HCT116 (cell line): ENCODE measurements at regions not wholly inside any gene's neighbourhood (a gene's known extent, or its start where the extent isn't known, plus 50 kb on each side); places are given as distances from the start of the nearest gene placed in this dataset.

Source experiments
- ATAC-seq: fragments of 200-7000 bp; cut with Tn5 transposase; 2 replicates; pipeline ENCODE4 v1.9.1; 2020; ENCODE audit warnings: mild to moderate bottlenecking, moderate library complexity
- BruUV-seq: library from RNA; stranded (reverse); fragments of 400-500 nt; replicated peaks from 2 replicates; lab custom pipeline; 2021; lab: Mats Ljungman, UMichigan
- CTCF ChIA-PET: fragments of 300-600 bp; sonication (Branson Sonifier 250); formaldehyde crosslinking; loops from one replicate; lab custom pipeline; 2021; ENCODE audit warnings: antibody characterized with exemption; lab: Charles Lee
- POLR2A ChIA-PET: fragments of 300-600, 350-600 bp; sonication (Branson Sonifier 250); formaldehyde crosslinking; loops from one replicate; lab custom pipeline; 2021; ENCODE audit warnings: antibody characterized with exemption; lab: Charles Lee
- RAD21 ChIA-PET, 2 experiments: fragments of 300-600 bp; sonication (Branson Sonifier 250); formaldehyde crosslinking; loops; one replicate each; lab custom pipeline; 2023; ENCODE audit warnings: low total read pairs in 2 of 2; ENCODE audit not compliant: uncharacterized antibody in 2 of 2, unreplicated experiment in 2 of 2, low non-redundant PET in 1 of 2; lab: Charles Lee
- DNase-seq: peaks from one replicate; pipeline ENCODE4 v3.0.0-alpha.2; 2010; ENCODE audit warnings: low read depth, low spot score
- H2AFZ ChIP-seq: fragments of 200-600 bp; shearing (Covaris generic), sonication (generic); 2 replicates; pipeline ENCODE4 v1.6.1; 2017; ENCODE audit warnings: low read depth, mixed run types, mixed read lengths, antibody characterized with exemption, low read length; ENCODE audit not compliant: poor library complexity, severe bottlenecking
- H3K27ac ChIP-seq: 2 replicates; pipeline ENCODE4 v1.5.1; 2012; ENCODE audit warnings: low read depth, low read length
- H3K27me3 ChIP-seq: fragments of 200-600 bp; sonication (generic); 2 replicates; pipeline ENCODE4 v1.6.1; 2016; ENCODE audit warnings: mixed run types, low read length, mixed read lengths; ENCODE audit not compliant: insufficient read depth
- H3K36me3 ChIP-seq, 2 experiments: fragments of 200-500 bp in 1 of 2; fragments of 200-600 bp in 1 of 2; sonication (Bioruptor generic) in 1 of 2; sonication (generic) in 1 of 2; 2 replicates each; pipeline versions ENCODE4 v1.5.1 to v1.6.1; 2014 to 2016; ENCODE audit warnings: low read length in 2 of 2, inconsistent platforms in 1 of 2, mixed read lengths in 1 of 2, mixed run types in 1 of 2; ENCODE audit not compliant: insufficient read depth in 2 of 2, control insufficient read depth in 1 of 2
- H3K4me1 ChIP-seq, 2 experiments: fragments of 200-600 bp in 1 of 2; sonication (generic) in 1 of 2; 2 replicates each; pipeline versions ENCODE4 v1.5.1 to v1.6.1; 2012 to 2017; ENCODE audit warnings: low read length in 2 of 2, inconsistent platforms in 1 of 2, mild to moderate bottlenecking in 1 of 2, mixed read lengths in 1 of 2, mixed run types in 1 of 2, moderate library complexity in 1 of 2; ENCODE audit not compliant: insufficient read depth in 2 of 2, control insufficient read depth in 1 of 2
- H3K4me2 ChIP-seq: fragments of 200-600 bp; sonication (generic); 2 replicates; pipeline ENCODE4 v1.6.1; 2017; ENCODE audit warnings: mixed run types, low read length, mixed read lengths
- H3K4me3 ChIP-seq, 2 experiments: fragments of 200-600 bp in 1 of 2; sonication (generic) in 1 of 2; replicated peaks in 1 of 2; 2 replicates each; pipeline ENCODE4 v1.5.1; 2011 to 2016; ENCODE audit warnings: low read length in 2 of 2, control low read depth in 1 of 2, low read depth in 1 of 2, mild to moderate bottlenecking in 1 of 2, mixed read lengths in 1 of 2, mixed run types in 1 of 2
- H3K79me2 ChIP-seq: fragments of 200-600 bp; sonication (generic); 2 replicates; pipeline ENCODE4 v1.6.1; 2017; ENCODE audit warnings: mild to moderate bottlenecking, mixed run types, low read length, moderate library complexity, mixed read lengths; ENCODE audit not compliant: insufficient read depth
- H3K9ac ChIP-seq: fragments of 200-600 bp; sonication (generic); 2 replicates; pipeline ENCODE4 v1.6.1; 2016; ENCODE audit warnings: low read length, mixed read lengths
- H3K9me2 ChIP-seq: fragments of 200-600 bp; sonication (generic), shearing (Covaris generic); 2 replicates; pipeline ENCODE4 v1.6.1; 2017; ENCODE audit warnings: mixed run types, mild to moderate bottlenecking, moderate library complexity; ENCODE audit not compliant: insufficient read depth
- H3K9me3 ChIP-seq, 2 experiments: fragments of 200-500 bp in 1 of 2; fragments of 200-600 bp in 1 of 2; sonication (Bioruptor generic) in 1 of 2; sonication (generic) in 1 of 2; 2 replicates each; pipeline ENCODE4 v1.6.1; 2014 to 2017; ENCODE audit warnings: low read length in 2 of 2, mixed read lengths in 2 of 2, inconsistent platforms in 1 of 2, low read depth in 1 of 2, mild to moderate bottlenecking in 1 of 2, mixed run types in 1 of 2, moderate library complexity in 1 of 2; ENCODE audit not compliant: control insufficient read depth in 1 of 2, insufficient read depth in 1 of 2
- H4K20me1 ChIP-seq: fragments of 200-600 bp; sonication (generic), shearing (Covaris generic); 2 replicates; pipeline ENCODE4 v1.6.1; 2017; ENCODE audit warnings: mixed run types, mild to moderate bottlenecking, moderate library complexity; ENCODE audit not compliant: insufficient read depth
- CBX3 ChIP-seq: IDR thresholded peaks from 2 replicates; pipeline ENCODE4 v1.6.1; 2012; ENCODE audit warnings: low read depth
- CTCF ChIP-seq, 3 experiments: fragments of 200-600 bp in 1 of 3; sonication (generic) in 1 of 3; IDR thresholded peaks in 2 of 3; conservative IDR thresholded peaks in 1 of 3; 2 replicates each; pipeline ENCODE4 v1.5.1; 2012 to 2017; ENCODE audit warnings: low read depth in 2 of 3, low read length in 2 of 3, antibody characterized with exemption in 1 of 3, borderline replicate concordance in 1 of 3, control low read depth in 1 of 3, mild to moderate bottlenecking in 1 of 3, mixed read lengths in 1 of 3, mixed run types in 1 of 3, moderate library complexity in 1 of 3; ENCODE audit not compliant: insufficient read depth in 1 of 3
- EGR1 ChIP-seq: IDR thresholded peaks from 2 replicates; pipeline ENCODE4 v1.6.1; 2012; ENCODE audit warnings: low read depth
- ELF1 ChIP-seq: IDR thresholded peaks from 2 replicates; pipeline ENCODE4 v1.6.1; 2012; ENCODE audit warnings: low read depth, borderline replicate concordance
- EZH2 ChIP-seq: fragments of 200-600 bp; sonication (generic); IDR thresholded peaks from 2 replicates; pipeline ENCODE4 v1.6.1; 2017; ENCODE audit warnings: antibody characterized with exemption, mixed run types
- JUND ChIP-seq: IDR thresholded peaks from 2 replicates; pipeline ENCODE4 v1.6.1; 2012
- POLR2AphosphoS5 ChIP-seq: IDR thresholded peaks from 2 replicates; pipeline ENCODE4 v1.6.1; 2011; ENCODE audit warnings: mild to moderate bottlenecking, low read depth, low read length, moderate library complexity
- RAD21 ChIP-seq: IDR thresholded peaks from 2 replicates; pipeline ENCODE4 v1.6.1; 2012; ENCODE audit warnings: low read depth, mild to moderate bottlenecking
- SIN3A ChIP-seq: IDR thresholded peaks from 2 replicates; pipeline ENCODE4 v1.6.1; 2012; ENCODE audit warnings: low read depth
- SP1 ChIP-seq: IDR thresholded peaks from 2 replicates; pipeline ENCODE4 v1.6.1; 2012; ENCODE audit warnings: low read depth
- YY1 ChIP-seq: IDR thresholded peaks from 2 replicates; pipeline ENCODE4 v1.6.1; 2011; ENCODE audit warnings: low read length, low read depth, moderate library complexity, mild to moderate bottlenecking; ENCODE audit not compliant: insufficient replicate concordance; ENCODE audit errors: extremely low read depth
- ZFX ChIP-seq: fragments of 450-650 bp; IDR thresholded peaks from 2 replicates; pipeline ENCODE4 v1.6.1; 2017
- intact Hi-C: fragments of 100-400 bp; cut with micrococcal nuclease; formaldehyde crosslinking; loops from 2 replicates; pipeline ENCODE4 v1.10.0; 2022
- TF ChIP-seq, protein P1 (sequence below): IDR thresholded peaks from 2 replicates; pipeline ENCODE4 v1.6.1; 2012; ENCODE audit warnings: low read depth
- TF ChIP-seq, protein P2 (sequence below): IDR thresholded peaks from 2 replicates; pipeline ENCODE4 v1.6.1; 2012

DNA sequence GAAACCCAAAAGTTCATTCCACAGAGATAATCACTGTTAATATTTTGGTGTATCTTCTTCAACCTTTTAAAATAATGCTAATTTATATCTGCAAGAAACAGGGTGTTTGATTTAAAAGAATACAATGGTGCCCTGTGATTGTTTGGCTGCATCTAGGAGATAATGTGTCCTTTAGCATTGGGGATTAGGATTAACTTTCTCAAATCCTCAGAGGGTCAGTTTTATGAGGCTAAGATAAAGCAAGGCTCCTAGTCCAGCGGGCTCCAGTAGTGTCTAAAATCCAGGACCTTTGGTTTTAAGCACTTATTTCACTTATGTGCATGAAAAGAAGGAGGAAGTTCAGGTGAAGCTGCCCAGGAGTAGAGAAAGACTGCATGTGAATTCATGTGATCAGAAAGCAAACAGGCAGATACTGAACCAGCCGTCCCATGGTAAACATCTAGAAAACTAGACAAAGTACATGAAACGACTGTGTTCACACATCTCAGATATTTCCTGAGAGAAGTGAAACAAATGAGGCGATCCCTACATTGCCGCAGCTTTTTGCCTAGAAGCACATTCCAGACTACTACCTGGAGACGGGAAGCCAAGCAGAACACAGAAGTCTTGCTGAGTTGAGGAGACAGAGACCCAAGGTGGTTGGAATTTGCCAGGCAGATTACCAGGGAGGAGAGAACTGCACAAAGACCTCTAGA, 129.1 kb upstream of the MAX start:
- BruUV-seq: no TSS peak
- Histone ChIP-seq H3K27ac (no peak overlapping the region; the same call in 1 of the 2 replicates), H3K4me3 (no peak overlapping the region), H3K9ac (no peak overlapping the region), H3K79me2 (no peaks in the 10 kb centered on the region), H3K4me2 (no peak overlapping the region), H4K20me1 (no peaks in the 10 kb centered on the region), H2AFZ (peak overlapping the region; percentile 12), H3K27me3 (no peaks in the 10 kb centered on the region), H3K9me2 (no peaks in the 10 kb centered on the region), H3K4me1 (peaks cover 26 to 64% of the 10 kb centered on the region in 2 experiments), H3K9me3 (no peaks in the 10 kb centered on the region), H3K36me3 (no peaks in the 10 kb centered on the region)
- intact Hi-C loops: no loop called here
- ChIA-PET POLR2A (no interaction called here), CTCF (interaction anchor here (0.9 kb wide), 1 partner anchor 10 kb away, joined by 3 read pairs; no protein-coding TSS in a partner anchor), RAD21 (interaction anchor here (0.7 to 0.8 kb wide), 2 partner anchors 61 to 180 kb away, joined by 3 read pairs; no protein-coding TSS in a partner anchor)
- ATAC-seq (no peak), DNase-seq (no peak)
- TF ChIP-seq, protein P1, sequence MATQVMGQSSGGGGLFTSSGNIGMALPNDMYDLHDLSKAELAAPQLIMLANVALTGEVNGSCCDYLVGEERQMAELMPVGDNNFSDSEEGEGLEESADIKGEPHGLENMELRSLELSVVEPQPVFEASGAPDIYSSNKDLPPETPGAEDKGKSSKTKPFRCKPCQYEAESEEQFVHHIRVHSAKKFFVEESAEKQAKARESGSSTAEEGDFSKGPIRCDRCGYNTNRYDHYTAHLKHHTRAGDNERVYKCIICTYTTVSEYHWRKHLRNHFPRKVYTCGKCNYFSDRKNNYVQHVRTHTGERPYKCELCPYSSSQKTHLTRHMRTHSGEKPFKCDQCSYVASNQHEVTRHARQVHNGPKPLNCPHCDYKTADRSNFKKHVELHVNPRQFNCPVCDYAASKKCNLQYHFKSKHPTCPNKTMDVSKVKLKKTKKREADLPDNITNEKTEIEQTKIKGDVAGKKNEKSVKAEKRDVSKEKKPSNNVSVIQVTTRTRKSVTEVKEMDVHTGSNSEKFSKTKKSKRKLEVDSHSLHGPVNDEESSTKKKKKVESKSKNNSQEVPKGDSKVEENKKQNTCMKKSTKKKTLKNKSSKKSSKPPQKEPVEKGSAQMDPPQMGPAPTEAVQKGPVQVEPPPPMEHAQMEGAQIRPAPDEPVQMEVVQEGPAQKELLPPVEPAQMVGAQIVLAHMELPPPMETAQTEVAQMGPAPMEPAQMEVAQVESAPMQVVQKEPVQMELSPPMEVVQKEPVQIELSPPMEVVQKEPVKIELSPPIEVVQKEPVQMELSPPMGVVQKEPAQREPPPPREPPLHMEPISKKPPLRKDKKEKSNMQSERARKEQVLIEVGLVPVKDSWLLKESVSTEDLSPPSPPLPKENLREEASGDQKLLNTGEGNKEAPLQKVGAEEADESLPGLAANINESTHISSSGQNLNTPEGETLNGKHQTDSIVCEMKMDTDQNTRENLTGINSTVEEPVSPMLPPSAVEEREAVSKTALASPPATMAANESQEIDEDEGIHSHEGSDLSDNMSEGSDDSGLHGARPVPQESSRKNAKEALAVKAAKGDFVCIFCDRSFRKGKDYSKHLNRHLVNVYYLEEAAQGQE: no peak
- TF ChIP-seq CBX3 (no peak), YY1 (no peak), ELF1 (no peak), RAD21 (no peak), JUND (no peak), SP1 (no peak), EZH2 (no peak), CTCF (IDR thresholded peaks at IDR 0.05 in 2 of 3, conservative IDR thresholded peaks at IDR 0.05 in 1 of 3; ENCODE audit: borderline replicate concordance in 1 of 3, insufficient read depth in 1 of 3, low read depth in 2 of 3, low read length in 2 of 3) (no peak), ZFX (no peak), POLR2AphosphoS5 (no peak), EGR1 (no peak), SIN3A (no peak)
- TF ChIP-seq, protein P2, sequence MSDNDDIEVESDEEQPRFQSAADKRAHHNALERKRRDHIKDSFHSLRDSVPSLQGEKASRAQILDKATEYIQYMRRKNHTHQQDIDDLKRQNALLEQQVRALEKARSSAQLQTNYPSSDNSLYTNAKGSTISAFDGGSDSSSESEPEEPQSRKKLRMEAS: no peak
